ENCODE measurements at regions not wholly inside any gene's neighbourhood (a gene's known extent, or its start where the extent isn't known, plus 50 kb on each side); places are given as distances from the start of the nearest gene placed in this dataset.

DNA sequence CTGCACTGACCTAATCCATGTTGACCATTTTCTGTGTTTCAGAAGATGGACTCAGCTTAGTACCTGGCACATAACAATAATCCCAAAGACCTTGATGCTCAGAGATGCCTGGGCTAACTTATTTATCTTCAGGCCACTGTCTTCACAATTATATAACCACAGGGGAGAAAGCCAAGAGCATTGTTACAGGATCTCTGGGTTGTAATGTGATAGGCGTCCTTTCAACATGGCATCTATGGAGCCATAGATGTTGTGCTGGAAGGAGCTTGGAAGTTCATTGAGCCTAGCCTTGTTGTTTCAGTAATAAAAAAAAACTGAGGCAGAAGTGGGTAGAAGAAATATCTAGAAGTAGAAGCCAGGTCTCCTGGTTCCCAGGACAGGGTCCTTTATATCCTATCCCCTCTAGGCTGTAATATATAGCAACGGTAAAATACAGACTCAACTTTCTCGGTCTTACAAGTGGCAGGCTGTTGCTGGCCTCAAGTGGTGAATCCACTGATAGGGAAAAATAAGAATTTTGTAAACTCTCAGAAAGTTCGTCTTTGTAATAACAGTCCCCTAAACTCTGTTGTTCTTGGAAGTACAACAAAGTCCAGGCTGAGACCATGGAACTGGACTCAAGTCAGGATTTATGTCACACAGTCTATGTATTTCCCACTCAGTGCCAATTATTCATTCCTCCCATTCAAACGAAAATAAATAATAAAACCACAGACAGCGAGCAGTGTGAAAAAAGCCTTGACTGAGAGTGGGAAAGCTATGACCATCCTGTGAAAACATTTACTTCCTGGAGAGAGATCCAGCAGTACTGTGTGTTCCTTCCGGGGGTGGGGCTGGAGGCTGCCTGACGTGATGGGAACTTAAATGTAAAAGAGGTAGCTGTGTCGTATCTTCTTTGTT is 277.6 kb downstream of the REEP3 start:
- no peaks in the 10 kb centered on the region for H3K4me1 ChIP-seq (ENCODE audit: control insufficient read depth, insufficient read depth, low read depth, low read length)
- no peaks in the 10 kb centered on the region for H3K9me3 ChIP-seq (ENCODE audit: control insufficient read depth, low read length)
- no peak overlapping the region for H2BK15ac ChIP-seq (ENCODE audit: low read depth, poor library complexity, severe bottlenecking)
- no peaks in the 10 kb centered on the region for H3K27me3 ChIP-seq (ENCODE audit: control insufficient read depth in 1 of 2, insufficient read depth in 1 of 2, low read length in 2 of 2)
- no peak overlapping the region for H3K14ac ChIP-seq (ENCODE audit: low read length in 2 of 2)
- H2AFZ ChIP-seq (ENCODE audit: low read depth, low read length), result no peak overlapping the region
- H3K27ac ChIP-seq (ENCODE audit: low read length, poor library complexity, severe bottlenecking), result peak overlapping the region; percentile 20
- no peaks in the 10 kb centered on the region for H3K79me1 ChIP-seq (replicated peaks; ENCODE audit: low read length, poor library complexity, severe bottlenecking)
- no peak overlapping the region for H2BK120ac ChIP-seq (ENCODE audit: low read depth, low read length)
- H3K36me3 ChIP-seq (ENCODE audit: control insufficient read depth in 1 of 2, insufficient read depth in 2 of 2, low read depth in 1 of 2, low read length in 2 of 2), result no peaks in the 10 kb centered on the region
- H2BK5ac ChIP-seq (ENCODE audit: low read depth, low read length, poor library complexity, severe bottlenecking), result no peak overlapping the region
- H2BK12ac ChIP-seq (ENCODE audit: low read length in 2 of 2), result no peak overlapping the region
- 35% methylated on average over 8 of the region's 9 CpGs for WGBS
- H3K9ac ChIP-seq (ENCODE audit: low read length), result peak overlapping the region; percentile 56
- H3K4me2 ChIP-seq (ENCODE audit: low read length, poor library complexity, severe bottlenecking), result no peak overlapping the region
- peak overlapping the region in 1 of 2 experiments; percentile 14 for H3K18ac ChIP-seq (ENCODE audit: low read depth in 1 of 2, low read length in 2 of 2)
- H4K91ac ChIP-seq (ENCODE audit: low read length), result no peak overlapping the region
- no peak overlapping the region for H3K23ac ChIP-seq (ENCODE audit: low read length in 2 of 2)
- no peak overlapping the region for H2AK5ac ChIP-seq (ENCODE audit: low read length, severe bottlenecking)
- H3K4me3 ChIP-seq (ENCODE audit: insufficient read depth in 1 of 2, low read depth in 1 of 2, low read length in 2 of 2), result peak overlapping the region in 1 of 2 experiments; percentile 17
- H4K8ac ChIP-seq (ENCODE audit: low read length), result no peak overlapping the region
- H3K4ac ChIP-seq (ENCODE audit: low read depth in 1 of 2, low read length in 2 of 2), result no peak overlapping the region
- DNase-seq, result peak; percentile 86

DNA sequence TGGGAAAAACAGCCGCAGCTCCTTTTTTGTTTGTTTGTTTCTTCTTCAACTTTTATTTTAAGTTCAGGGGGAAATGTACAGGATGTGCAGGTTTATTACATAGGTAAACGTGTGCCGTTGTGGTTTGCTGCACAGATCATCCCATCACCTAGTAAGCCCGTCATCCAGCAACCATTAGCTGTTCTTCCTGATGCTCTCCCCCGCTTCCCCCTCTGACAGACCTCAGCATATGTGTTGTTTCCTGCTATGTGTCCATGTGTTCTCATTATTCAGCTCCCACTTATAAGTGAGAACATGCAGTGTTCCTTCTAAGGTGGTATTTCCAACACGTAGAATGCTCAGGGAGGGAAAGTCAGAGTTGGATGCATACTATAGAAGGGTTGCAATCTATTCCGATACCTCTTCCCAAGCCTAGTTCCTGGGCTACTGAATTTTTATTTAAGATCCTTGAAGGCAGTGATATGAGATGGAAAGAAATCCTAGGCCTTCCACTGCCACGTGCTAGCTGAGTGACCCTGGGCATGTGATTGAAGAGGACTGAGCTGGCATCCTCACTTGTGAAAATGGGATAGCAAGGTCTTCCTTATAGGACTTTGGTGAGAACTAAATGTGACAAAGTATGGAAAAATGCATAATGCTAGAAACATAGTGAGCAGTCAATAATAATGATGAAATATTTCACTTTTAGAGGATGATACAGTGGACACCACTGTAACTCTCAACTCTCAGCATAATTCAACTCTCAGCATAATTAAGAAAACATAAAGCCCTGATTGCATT is 278.5 kb downstream of the REEP3 start:
- Histone ChIP-seq H2BK5ac (ENCODE audit: low read depth, low read length, poor library complexity, severe bottlenecking) (no peak overlapping the region), H3K9ac (ENCODE audit: low read length) (peak overlapping the region; percentile 56), H2BK120ac (ENCODE audit: low read depth, low read length) (no peak overlapping the region), H3K4me2 (ENCODE audit: low read length, poor library complexity, severe bottlenecking) (no peak overlapping the region), H2BK12ac (ENCODE audit: low read length in 2 of 2) (no peak overlapping the region), H3K14ac (ENCODE audit: low read length in 2 of 2) (no peak overlapping the region), H3K4me3 (ENCODE audit: insufficient read depth in 1 of 2, low read depth in 1 of 2, low read length in 2 of 2) (peak overlapping the region in 1 of 2 experiments; percentile 17), H4K8ac (ENCODE audit: low read length) (no peak overlapping the region), H3K36me3 (ENCODE audit: control insufficient read depth in 1 of 2, insufficient read depth in 2 of 2, low read depth in 1 of 2, low read length in 2 of 2) (no peaks in the 10 kb centered on the region), H3K79me1 (replicated peaks; ENCODE audit: low read length, poor library complexity, severe bottlenecking) (no peaks in the 10 kb centered on the region), H2AFZ (ENCODE audit: low read depth, low read length) (no peak overlapping the region), H3K4ac (ENCODE audit: low read depth in 1 of 2, low read length in 2 of 2) (no peak overlapping the region), H3K23ac (ENCODE audit: low read length in 2 of 2) (no peak overlapping the region), H2AK5ac (ENCODE audit: low read length, severe bottlenecking) (no peak overlapping the region), H3K4me1 (ENCODE audit: control insufficient read depth, insufficient read depth, low read depth, low read length) (no peaks in the 10 kb centered on the region), H2BK15ac (ENCODE audit: low read depth, poor library complexity, severe bottlenecking) (no peak overlapping the region), H3K9me3 (ENCODE audit: control insufficient read depth, low read length) (no peaks in the 10 kb centered on the region), H3K27ac (ENCODE audit: low read length, poor library complexity, severe bottlenecking) (no peak overlapping the region), H3K18ac (ENCODE audit: low read depth in 1 of 2, low read length in 2 of 2) (peak overlapping the region in 1 of 2 experiments; percentile 54), H4K91ac (ENCODE audit: low read length) (no peak overlapping the region), H3K27me3 (ENCODE audit: control insufficient read depth in 1 of 2, insufficient read depth in 1 of 2, low read length in 2 of 2) (no peaks in the 10 kb centered on the region)
- 75% methylated on average over 8 of the region's 8 CpGs for WGBS
- no peak for DNase-seq

- no peak for DNase-seq
- Histone ChIP-seq H3K14ac (ENCODE audit: low read length in 2 of 2) (no peak overlapping the region), H2BK5ac (ENCODE audit: low read depth, low read length, poor library complexity, severe bottlenecking) (no peak overlapping the region), H3K79me1 (replicated peaks; ENCODE audit: low read length, poor library complexity, severe bottlenecking) (no peaks in the 10 kb centered on the region), H2BK12ac (ENCODE audit: low read length in 2 of 2) (no peak overlapping the region), H3K27ac (ENCODE audit: low read length, poor library complexity, severe bottlenecking) (no peak overlapping the region), H3K4ac (ENCODE audit: low read depth in 1 of 2, low read length in 2 of 2) (no peak overlapping the region), H3K4me2 (ENCODE audit: low read length, poor library complexity, severe bottlenecking) (no peak overlapping the region), H3K27me3 (ENCODE audit: control insufficient read depth in 1 of 2, insufficient read depth in 1 of 2, low read length in 2 of 2) (no peaks in the 10 kb centered on the region), H2BK120ac (ENCODE audit: low read depth, low read length) (no peak overlapping the region), H3K23ac (ENCODE audit: low read length in 2 of 2) (no peak overlapping the region), H2BK15ac (ENCODE audit: low read depth, poor library complexity, severe bottlenecking) (no peak overlapping the region), H3K36me3 (ENCODE audit: control insufficient read depth in 1 of 2, insufficient read depth in 2 of 2, low read depth in 1 of 2, low read length in 2 of 2) (no peaks in the 10 kb centered on the region), H2AFZ (ENCODE audit: low read depth, low read length) (no peak overlapping the region), H3K9me3 (ENCODE audit: control insufficient read depth, low read length) (peaks cover under 1% of the 10 kb centered on the region), H3K18ac (ENCODE audit: low read depth in 1 of 2, low read length in 2 of 2) (no peak overlapping the region), H4K91ac (ENCODE audit: low read length) (no peak overlapping the region), H3K9ac (ENCODE audit: low read length) (no peak overlapping the region), H3K4me3 (ENCODE audit: insufficient read depth in 1 of 2, low read depth in 1 of 2, low read length in 2 of 2) (no peak overlapping the region), H3K4me1 (ENCODE audit: control insufficient read depth, insufficient read depth, low read depth, low read length) (no peaks in the 10 kb centered on the region), H4K8ac (ENCODE audit: low read length) (no peak overlapping the region), H2AK5ac (ENCODE audit: low read length, severe bottlenecking) (no peak overlapping the region)
- 80% methylated on average over 1 of the region's 4 CpGs for WGBS
Observed at GRCh38 chr10:63801166-63801565, 280.0 kb downstream of the REEP3 start.

DNA sequence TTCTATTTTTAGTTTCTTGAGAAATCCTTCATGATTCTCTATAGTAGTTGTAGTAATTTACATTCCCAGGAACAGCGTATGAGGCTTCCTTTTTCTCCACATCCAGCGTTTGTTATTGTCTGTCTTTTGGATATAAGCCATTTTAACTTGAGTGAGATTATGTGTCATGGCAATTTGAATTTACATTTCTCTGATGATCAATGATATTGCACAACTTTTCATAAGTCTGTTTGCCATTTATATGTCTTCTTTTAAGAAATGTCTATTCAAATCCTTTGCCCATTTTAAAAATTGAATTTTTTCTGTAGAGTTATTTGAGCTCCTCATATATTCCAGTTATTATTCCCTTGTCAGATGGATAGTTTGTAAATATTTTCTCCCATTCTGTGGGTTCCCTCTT is 285.1 kb downstream of the REEP3 start:
- no peak overlapping the region for H3K4me3 ChIP-seq (ENCODE audit: insufficient read depth in 1 of 2, low read depth in 1 of 2, low read length in 2 of 2)
- H3K23ac ChIP-seq (ENCODE audit: low read length in 2 of 2), result no peak overlapping the region
- H2BK120ac ChIP-seq (ENCODE audit: low read depth, low read length), result no peak overlapping the region
- H3K9me3 ChIP-seq (ENCODE audit: control insufficient read depth, low read length), result peaks cover 8% of the 10 kb centered on the region
- H4K91ac ChIP-seq (ENCODE audit: low read length), result no peak overlapping the region
- H2AK5ac ChIP-seq (ENCODE audit: low read length, severe bottlenecking), result no peak overlapping the region
- H2BK15ac ChIP-seq (ENCODE audit: low read depth, poor library complexity, severe bottlenecking), result no peak overlapping the region
- no peak overlapping the region for H2BK12ac ChIP-seq (ENCODE audit: low read length in 2 of 2)
- no peak overlapping the region for H3K18ac ChIP-seq (ENCODE audit: low read depth in 1 of 2, low read length in 2 of 2)
- no peak overlapping the region for H3K9ac ChIP-seq (ENCODE audit: low read length)
- no CpG with 5 or more reads among the region's 2 CpGs for WGBS
- no peak overlapping the region for H4K8ac ChIP-seq (ENCODE audit: low read length)
- H3K27me3 ChIP-seq (ENCODE audit: control insufficient read depth in 1 of 2, insufficient read depth in 1 of 2, low read length in 2 of 2), result no peaks in the 10 kb centered on the region
- no peak overlapping the region for H3K14ac ChIP-seq (ENCODE audit: low read length in 2 of 2)
- no peak overlapping the region for H3K4ac ChIP-seq (ENCODE audit: low read depth in 1 of 2, low read length in 2 of 2)
- H3K27ac ChIP-seq (ENCODE audit: low read length, poor library complexity, severe bottlenecking), result no peak overlapping the region
- no peaks in the 10 kb centered on the region for H3K36me3 ChIP-seq (ENCODE audit: control insufficient read depth in 1 of 2, insufficient read depth in 2 of 2, low read depth in 1 of 2, low read length in 2 of 2)
- no peak overlapping the region for H2BK5ac ChIP-seq (ENCODE audit: low read depth, low read length, poor library complexity, severe bottlenecking)
- H3K79me1 ChIP-seq (replicated peaks; ENCODE audit: low read length, poor library complexity, severe bottlenecking), result no peaks in the 10 kb centered on the region
- H3K4me1 ChIP-seq (ENCODE audit: control insufficient read depth, insufficient read depth, low read depth, low read length), result no peaks in the 10 kb centered on the region
- H3K4me2 ChIP-seq (ENCODE audit: low read length, poor library complexity, severe bottlenecking), result no peak overlapping the region
- no peak overlapping the region for H2AFZ ChIP-seq (ENCODE audit: low read depth, low read length)
- no peak for DNase-seq

Measured in mesenchymal stem cell (in vitro differentiated cells and primary cell).